ENCODE measurements at regions not wholly inside any gene's neighbourhood (a gene's known extent, or its start where the extent isn't known, plus 50 kb on each side); places are given as distances from the start of the nearest gene placed in this dataset.

GRCh38 chr1:30472526-30472925 is 250.9 kb downstream of the MATN1 start:
- no peak overlapping the region for H3K9ac ChIP-seq (ENCODE audit: low read depth, low read length)
- H3K27me3 ChIP-seq (ENCODE audit: insufficient read depth, low read length): no peaks in the 10 kb centered on the region; the same call in 1 of the 2 replicates
- no peak overlapping the region for H3K4me3 ChIP-seq (ENCODE audit: low read length)
- H3K4me1 ChIP-seq (ENCODE audit: insufficient read depth, low read length): no peaks in the 10 kb centered on the region
- H3K27ac ChIP-seq (ENCODE audit: low read length): no peak overlapping the region
- no peaks in the 10 kb centered on the region for H3K9me3 ChIP-seq (ENCODE audit: insufficient read depth, low read depth, low read length)
- H3K36me3 ChIP-seq (ENCODE audit: insufficient read depth, low read depth, low read length): no peaks in the 10 kb centered on the region

GRCh38 chr1:30472009-30472408 is 251.4 kb downstream of the MATN1 start:
- Histone ChIP-seq H3K9me3 (ENCODE audit: insufficient read depth, low read depth, low read length) (no peaks in the 10 kb centered on the region), H3K4me3 (ENCODE audit: low read length) (no peak overlapping the region), H3K4me1 (ENCODE audit: insufficient read depth, low read length) (no peaks in the 10 kb centered on the region), H3K36me3 (ENCODE audit: insufficient read depth, low read depth, low read length) (no peaks in the 10 kb centered on the region), H3K9ac (ENCODE audit: low read depth, low read length) (no peak overlapping the region), H3K27ac (ENCODE audit: low read length) (no peak overlapping the region), H3K27me3 (ENCODE audit: insufficient read depth, low read length) (no peaks in the 10 kb centered on the region; the same call in 1 of the 2 replicates)

GRCh38 chr1:30471307-30471706 is 252.1 kb downstream of the MATN1 start:
- H3K4me1 ChIP-seq (ENCODE audit: insufficient read depth, low read length): no peaks in the 10 kb centered on the region
- H3K27me3 ChIP-seq (ENCODE audit: insufficient read depth, low read length): no peaks in the 10 kb centered on the region; the same call in 1 of the 2 replicates
- no peak overlapping the region for H3K27ac ChIP-seq (ENCODE audit: low read length)
- no peak overlapping the region for H3K4me3 ChIP-seq (ENCODE audit: low read length)
- no peaks in the 10 kb centered on the region for H3K36me3 ChIP-seq (ENCODE audit: insufficient read depth, low read depth, low read length)
- no peaks in the 10 kb centered on the region for H3K9me3 ChIP-seq (ENCODE audit: insufficient read depth, low read depth, low read length)
- no peak overlapping the region for H3K9ac ChIP-seq (ENCODE audit: low read depth, low read length)

GRCh38 chr1:30469426-30469825 is 254.0 kb downstream of the MATN1 start:
- no peaks in the 10 kb centered on the region for H3K9me3 ChIP-seq (ENCODE audit: insufficient read depth, low read depth, low read length)

GRCh38 chr1:30467101-30467500 is 256.3 kb downstream of the MATN1 start:
- H3K4me3 ChIP-seq (ENCODE audit: low read length): no peak overlapping the region
- no peaks in the 10 kb centered on the region for H3K36me3 ChIP-seq (ENCODE audit: insufficient read depth, low read depth, low read length)
- H3K27ac ChIP-seq (ENCODE audit: low read length): no peak overlapping the region
- H3K9ac ChIP-seq (ENCODE audit: low read depth, low read length): no peak overlapping the region
- no peaks in the 10 kb centered on the region for H3K27me3 ChIP-seq (ENCODE audit: insufficient read depth, low read length)
- H3K4me1 ChIP-seq (ENCODE audit: insufficient read depth, low read length): no peaks in the 10 kb centered on the region
- H3K9me3 ChIP-seq (ENCODE audit: insufficient read depth, low read depth, low read length): no peaks in the 10 kb centered on the region; the same call in 1 of the 2 replicates

More at GRCh38 chr1:30469426-30469825, 254.0 kb downstream of the MATN1 start:
- Histone ChIP-seq H3K36me3 (ENCODE audit: insufficient read depth, low read depth, low read length) (no peaks in the 10 kb centered on the region), H3K27me3 (ENCODE audit: insufficient read depth, low read length) (no peaks in the 10 kb centered on the region; the same call in 1 of the 2 replicates), H3K4me1 (ENCODE audit: insufficient read depth, low read length) (no peaks in the 10 kb centered on the region), H3K4me3 (ENCODE audit: low read length) (no peak overlapping the region), H3K27ac (ENCODE audit: low read length) (no peak overlapping the region), H3K9ac (ENCODE audit: low read depth, low read length) (no peak overlapping the region)

GRCh38 chr1:30466610-30467009 is 256.8 kb downstream of the MATN1 start:
- H3K4me1 ChIP-seq (ENCODE audit: insufficient read depth, low read length): no peaks in the 10 kb centered on the region
- no peak overlapping the region for H3K4me3 ChIP-seq (ENCODE audit: low read length)
- H3K27me3 ChIP-seq (ENCODE audit: insufficient read depth, low read length): no peaks in the 10 kb centered on the region
- no peak overlapping the region for H3K27ac ChIP-seq (ENCODE audit: low read length)
- H3K9ac ChIP-seq (ENCODE audit: low read depth, low read length): no peak overlapping the region
- H3K36me3 ChIP-seq (ENCODE audit: insufficient read depth, low read depth, low read length): no peaks in the 10 kb centered on the region
- H3K9me3 ChIP-seq (ENCODE audit: insufficient read depth, low read depth, low read length): no peaks in the 10 kb centered on the region; the same call in 1 of the 2 replicates

GRCh38 chr1:30466026-30466425 is 257.4 kb downstream of the MATN1 start:
- H3K4me1 ChIP-seq (ENCODE audit: insufficient read depth, low read length): no peaks in the 10 kb centered on the region
- no peaks in the 10 kb centered on the region for H3K36me3 ChIP-seq (ENCODE audit: insufficient read depth, low read depth, low read length)
- no peaks in the 10 kb centered on the region for H3K27me3 ChIP-seq (ENCODE audit: insufficient read depth, low read length)

GRCh38 chr1:30465096-30465495 is 258.3 kb downstream of the MATN1 start:
- no peak overlapping the region for H3K4me3 ChIP-seq (ENCODE audit: low read length)
- H3K36me3 ChIP-seq (ENCODE audit: insufficient read depth, low read depth, low read length): no peaks in the 10 kb centered on the region
- H3K27me3 ChIP-seq (ENCODE audit: insufficient read depth, low read length): no peaks in the 10 kb centered on the region
- no peak overlapping the region for H3K9ac ChIP-seq (ENCODE audit: low read depth, low read length)
- H3K9me3 ChIP-seq (ENCODE audit: insufficient read depth, low read depth, low read length): peaks cover 2% of the 10 kb centered on the region
- no peak overlapping the region for H3K27ac ChIP-seq (ENCODE audit: low read length)
- H3K4me1 ChIP-seq (ENCODE audit: insufficient read depth, low read length): no peaks in the 10 kb centered on the region

More at GRCh38 chr1:30466026-30466425, 257.4 kb downstream of the MATN1 start:
- H3K4me3 ChIP-seq (ENCODE audit: low read length): no peak overlapping the region
- H3K9ac ChIP-seq (ENCODE audit: low read depth, low read length): no peak overlapping the region
- H3K27ac ChIP-seq (ENCODE audit: low read length): no peak overlapping the region
- H3K9me3 ChIP-seq (ENCODE audit: insufficient read depth, low read depth, low read length): no peaks in the 10 kb centered on the region; the same call in 1 of the 2 replicates

- no peak overlapping the region for H3K9ac ChIP-seq (ENCODE audit: low read depth, low read length)
- H3K27me3 ChIP-seq (ENCODE audit: insufficient read depth, low read length): no peaks in the 10 kb centered on the region
- no peaks in the 10 kb centered on the region for H3K4me1 ChIP-seq (ENCODE audit: insufficient read depth, low read length)
- H3K36me3 ChIP-seq (ENCODE audit: insufficient read depth, low read depth, low read length): no peaks in the 10 kb centered on the region
- no peak overlapping the region for H3K4me3 ChIP-seq (ENCODE audit: low read length)
- H3K27ac ChIP-seq (ENCODE audit: low read length): no peak overlapping the region
- peaks cover 11% of the 10 kb centered on the region for H3K9me3 ChIP-seq (ENCODE audit: insufficient read depth, low read depth, low read length)
Measured at GRCh38 chr1:30464187-30464617, 259.2 kb downstream of the MATN1 start.

GRCh38 chr1:30462826-30463425 is 260.5 kb downstream of the MATN1 start:
- Histone ChIP-seq H3K36me3 (ENCODE audit: insufficient read depth, low read depth, low read length) (no peaks in the 10 kb centered on the region), H3K27ac (ENCODE audit: low read length) (no peak overlapping the region), H3K27me3 (ENCODE audit: insufficient read depth, low read length) (no peaks in the 10 kb centered on the region), H3K4me3 (ENCODE audit: low read length) (no peak overlapping the region), H3K9ac (ENCODE audit: low read depth, low read length) (no peak overlapping the region), H3K9me3 (ENCODE audit: insufficient read depth, low read depth, low read length) (peaks cover 11% of the 10 kb centered on the region), H3K4me1 (ENCODE audit: insufficient read depth, low read length) (no peaks in the 10 kb centered on the region)

GRCh38 chr1:30462166-30462565 is 261.2 kb downstream of the MATN1 start:
- H3K36me3 ChIP-seq (ENCODE audit: insufficient read depth, low read depth, low read length): no peaks in the 10 kb centered on the region
- H3K9ac ChIP-seq (ENCODE audit: low read depth, low read length): no peak overlapping the region
- H3K4me1 ChIP-seq (ENCODE audit: insufficient read depth, low read length): no peaks in the 10 kb centered on the region
- no peaks in the 10 kb centered on the region for H3K27me3 ChIP-seq (ENCODE audit: insufficient read depth, low read length)
- H3K4me3 ChIP-seq (ENCODE audit: low read length): no peak overlapping the region
- no peak overlapping the region for H3K27ac ChIP-seq (ENCODE audit: low read length)
- peaks cover 11% of the 10 kb centered on the region for H3K9me3 ChIP-seq (ENCODE audit: insufficient read depth, low read depth, low read length)

- Histone ChIP-seq H3K27ac (ENCODE audit: low read length) (no peak overlapping the region), H3K4me3 (ENCODE audit: low read length) (no peak overlapping the region), H3K4me1 (ENCODE audit: insufficient read depth, low read length) (no peaks in the 10 kb centered on the region), H3K27me3 (ENCODE audit: insufficient read depth, low read length) (no peaks in the 10 kb centered on the region), H3K36me3 (ENCODE audit: insufficient read depth, low read depth, low read length) (no peaks in the 10 kb centered on the region), H3K9ac (ENCODE audit: low read depth, low read length) (no peak overlapping the region), H3K9me3 (ENCODE audit: insufficient read depth, low read depth, low read length) (peaks cover 11% of the 10 kb centered on the region)
Measured at GRCh38 chr1:30461640-30462039, 261.7 kb downstream of the MATN1 start.
